ENCODE measurements at regions not wholly inside any gene's neighbourhood (a gene's known extent, or its start where the extent isn't known, plus 50 kb on each side); places are given as distances from the start of the nearest gene placed in this dataset.

GRCh38 chr9:2913026-2913425 lies 69.1 kb upstream of the PUM3 start:
- TF ChIP-seq CTCF (IDR thresholded peaks at IDR 0.05) (no peak), POLR2A (IDR thresholded peaks at IDR 0.05) (no peak), POLR2AphosphoS5 (IDR thresholded peaks at IDR 0.05; ENCODE audit: insufficient read depth in 1 of 2, low read depth in 1 of 2) (no peak)

Measured in vagina (tissue), 2 donors.